ENCODE measurements at regions not wholly inside any gene's neighbourhood (a gene's known extent, or its start where the extent isn't known, plus 50 kb on each side); places are given as distances from the start of the nearest gene placed in this dataset.

DNA sequence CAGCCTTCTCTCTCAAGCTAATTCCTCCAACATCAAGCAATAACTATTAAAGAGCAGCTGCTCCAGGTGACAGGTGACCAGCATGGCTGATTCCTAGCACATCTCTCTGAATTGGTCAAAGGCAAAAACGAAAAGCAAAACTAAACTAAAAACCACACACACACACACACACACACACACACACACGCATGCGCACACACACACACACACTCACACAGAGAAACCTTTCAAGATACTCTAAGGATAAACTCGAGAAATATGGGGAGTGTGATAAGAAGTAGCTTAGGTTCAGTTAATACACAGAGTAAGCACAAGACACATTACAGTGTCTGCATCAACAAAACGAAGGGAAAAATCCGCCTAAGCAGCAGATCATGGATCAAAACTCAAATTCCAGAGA is 74.5 kb upstream of the FZD7 start:
- Histone ChIP-seq H3K4me3 (no peak overlapping the region), H3K4me2 (no peak overlapping the region), H3K9me3 (ENCODE audit: low read depth) (no peaks in the 10 kb centered on the region), H4K20me1 (ENCODE audit: insufficient read depth, poor library complexity, severe bottlenecking) (no peaks in the 10 kb centered on the region), H3K9me2 (replicated peaks; ENCODE audit: insufficient read depth) (no peaks in the 10 kb centered on the region), H2AFZ (no peak overlapping the region), H3K27ac (no peak overlapping the region), H3K79me2 (no peaks in the 10 kb centered on the region), H3K27me3 (no peaks in the 10 kb centered on the region), H3K36me3 (replicated peaks; ENCODE audit: insufficient read depth, low read depth) (no peaks in the 10 kb centered on the region), H3K4me1 (ENCODE audit: insufficient read depth) (no peaks in the 10 kb centered on the region)
- TF ChIP-seq EZH2 (IDR thresholded peaks at IDR 0.05; ENCODE audit: borderline replicate concordance) (no peak), EZH2phosphoT487 (IDR thresholded peaks at IDR 0.05; ENCODE audit: low read depth, severe bottlenecking, unreplicated experiment) (no peak)
- TF ChIP-seq, protein P1, sequence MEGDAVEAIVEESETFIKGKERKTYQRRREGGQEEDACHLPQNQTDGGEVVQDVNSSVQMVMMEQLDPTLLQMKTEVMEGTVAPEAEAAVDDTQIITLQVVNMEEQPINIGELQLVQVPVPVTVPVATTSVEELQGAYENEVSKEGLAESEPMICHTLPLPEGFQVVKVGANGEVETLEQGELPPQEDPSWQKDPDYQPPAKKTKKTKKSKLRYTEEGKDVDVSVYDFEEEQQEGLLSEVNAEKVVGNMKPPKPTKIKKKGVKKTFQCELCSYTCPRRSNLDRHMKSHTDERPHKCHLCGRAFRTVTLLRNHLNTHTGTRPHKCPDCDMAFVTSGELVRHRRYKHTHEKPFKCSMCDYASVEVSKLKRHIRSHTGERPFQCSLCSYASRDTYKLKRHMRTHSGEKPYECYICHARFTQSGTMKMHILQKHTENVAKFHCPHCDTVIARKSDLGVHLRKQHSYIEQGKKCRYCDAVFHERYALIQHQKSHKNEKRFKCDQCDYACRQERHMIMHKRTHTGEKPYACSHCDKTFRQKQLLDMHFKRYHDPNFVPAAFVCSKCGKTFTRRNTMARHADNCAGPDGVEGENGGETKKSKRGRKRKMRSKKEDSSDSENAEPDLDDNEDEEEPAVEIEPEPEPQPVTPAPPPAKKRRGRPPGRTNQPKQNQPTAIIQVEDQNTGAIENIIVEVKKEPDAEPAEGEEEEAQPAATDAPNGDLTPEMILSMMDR (IDR thresholded peaks at IDR 0.05; ENCODE audit: poor library complexity) = no peak
- no peak for DNase-seq (ENCODE audit: low spot score)
- WGBS (ENCODE audit: low lambda C conversion rate, missing lambda C conversion rate) = 63% methylated on average over 6 of the region's 6 CpGs

DNA sequence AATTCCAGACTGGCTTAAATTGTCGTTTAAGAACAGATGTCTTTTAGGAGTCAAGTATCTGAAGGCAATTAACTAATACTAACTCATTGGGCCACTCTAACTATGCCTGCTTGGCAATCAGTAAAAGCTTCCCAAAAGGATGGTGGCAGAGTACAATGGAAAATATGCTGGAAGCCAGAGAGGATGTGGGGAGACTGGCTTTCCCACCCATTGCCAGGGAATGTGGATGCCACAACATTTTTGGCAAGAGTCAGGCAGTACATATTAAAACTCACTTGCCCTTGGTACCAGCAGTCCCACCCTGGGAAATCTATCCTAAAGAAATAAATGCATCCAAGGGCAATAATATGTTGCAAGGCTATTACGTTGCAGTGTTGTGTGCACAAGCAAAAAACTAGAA is 74.0 kb upstream of the FZD7 start:
- 63% methylated on average over 2 of the region's 2 CpGs for WGBS (ENCODE audit: low lambda C conversion rate, missing lambda C conversion rate)
- no peaks in the 10 kb centered on the region for H3K79me2 ChIP-seq
- DNase-seq (ENCODE audit: low spot score) = no peak
- no peaks in the 10 kb centered on the region for H3K9me2 ChIP-seq (replicated peaks; ENCODE audit: insufficient read depth)
- no peaks in the 10 kb centered on the region for H3K9me3 ChIP-seq (ENCODE audit: low read depth)
- H3K27ac ChIP-seq = no peak overlapping the region
- no peak overlapping the region for H3K4me2 ChIP-seq
- no peak for TF ChIP-seq EZH2phosphoT487 (IDR thresholded peaks at IDR 0.05; ENCODE audit: low read depth, severe bottlenecking, unreplicated experiment)
- no peaks in the 10 kb centered on the region for H4K20me1 ChIP-seq (ENCODE audit: insufficient read depth, poor library complexity, severe bottlenecking)
- H3K27me3 ChIP-seq = no peaks in the 10 kb centered on the region
- no peaks in the 10 kb centered on the region for H3K36me3 ChIP-seq (replicated peaks; ENCODE audit: insufficient read depth, low read depth)
- no peaks in the 10 kb centered on the region for H3K4me1 ChIP-seq (ENCODE audit: insufficient read depth)
- H2AFZ ChIP-seq = no peak overlapping the region
- H3K4me3 ChIP-seq = no peak overlapping the region

DNA sequence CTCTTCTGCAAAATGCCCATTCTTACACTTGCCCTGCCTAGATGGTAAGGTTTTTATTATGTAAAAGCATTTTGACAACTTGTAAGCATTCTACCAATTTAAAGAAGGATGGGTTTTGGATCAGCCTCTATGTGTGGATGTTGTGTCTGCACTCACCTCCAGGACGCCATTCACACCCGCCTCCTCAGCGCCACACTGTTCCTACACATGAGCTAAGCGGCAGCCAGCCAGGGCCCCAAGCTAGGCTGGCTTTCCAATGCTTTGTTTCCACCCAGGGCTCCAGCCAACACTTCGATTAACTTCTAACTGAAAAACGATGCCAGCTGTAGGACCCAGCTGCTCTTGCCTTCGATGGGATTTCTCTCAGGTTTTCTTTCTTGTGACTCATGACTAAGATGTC is 73.3 kb upstream of the FZD7 start:
- no peak for TF ChIP-seq EZH2phosphoT487 (IDR thresholded peaks at IDR 0.05; ENCODE audit: low read depth, severe bottlenecking, unreplicated experiment)
- TF ChIP-seq EZH2 (IDR thresholded peaks at IDR 0.05; ENCODE audit: borderline replicate concordance) = no peak
- TF ChIP-seq, protein P1 (IDR thresholded peaks at IDR 0.05; ENCODE audit: poor library complexity) = no peak
- H3K79me2 ChIP-seq = no peaks in the 10 kb centered on the region
- H4K20me1 ChIP-seq (ENCODE audit: insufficient read depth, poor library complexity, severe bottlenecking) = no peaks in the 10 kb centered on the region
- H2AFZ ChIP-seq = no peak overlapping the region
- H3K27ac ChIP-seq = no peak overlapping the region
- H3K4me3 ChIP-seq = no peak overlapping the region
- H3K4me2 ChIP-seq = no peak overlapping the region
- H3K9me3 ChIP-seq (ENCODE audit: low read depth) = no peaks in the 10 kb centered on the region
- DNase-seq (ENCODE audit: low spot score) = no peak
- WGBS (ENCODE audit: low lambda C conversion rate, missing lambda C conversion rate) = 89% methylated on average over 7 of the region's 7 CpGs
- H3K9me2 ChIP-seq (replicated peaks; ENCODE audit: insufficient read depth) = no peaks in the 10 kb centered on the region
- H3K36me3 ChIP-seq (replicated peaks; ENCODE audit: insufficient read depth, low read depth) = no peaks in the 10 kb centered on the region
- no peaks in the 10 kb centered on the region for H3K4me1 ChIP-seq (ENCODE audit: insufficient read depth)
- H3K27me3 ChIP-seq = no peaks in the 10 kb centered on the region

DNA sequence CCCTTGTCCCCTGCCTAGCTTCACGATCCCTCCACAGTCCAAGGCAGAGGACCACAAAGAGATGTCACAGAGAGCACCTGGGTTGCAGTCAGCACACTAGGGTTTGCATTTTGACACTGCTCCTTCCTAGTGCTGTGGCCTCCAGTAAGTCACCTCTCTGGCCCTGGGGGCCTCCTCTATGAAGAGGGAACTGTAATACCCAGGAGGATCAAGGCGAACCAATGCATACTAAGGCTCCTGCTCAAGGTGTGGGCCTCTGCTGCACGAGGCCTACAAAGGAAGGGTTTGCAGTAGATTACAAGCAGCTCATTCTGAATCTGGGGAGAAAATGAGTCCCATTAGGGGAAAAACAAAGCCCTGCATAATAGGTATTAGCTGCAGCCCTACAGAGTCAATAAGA is 72.3 kb upstream of the FZD7 start:
- 87% methylated on average over 3 of the region's 3 CpGs for WGBS (ENCODE audit: low lambda C conversion rate, missing lambda C conversion rate)
- Histone ChIP-seq H3K9me3 (ENCODE audit: low read depth) (no peaks in the 10 kb centered on the region), H3K79me2 (no peaks in the 10 kb centered on the region), H2AFZ (no peak overlapping the region), H3K4me2 (no peak overlapping the region), H3K4me1 (ENCODE audit: insufficient read depth) (no peaks in the 10 kb centered on the region), H3K27me3 (no peaks in the 10 kb centered on the region), H3K4me3 (no peak overlapping the region), H3K27ac (no peak overlapping the region), H3K36me3 (replicated peaks; ENCODE audit: insufficient read depth, low read depth) (no peaks in the 10 kb centered on the region), H4K20me1 (ENCODE audit: insufficient read depth, poor library complexity, severe bottlenecking) (no peaks in the 10 kb centered on the region), H3K9me2 (replicated peaks; ENCODE audit: insufficient read depth) (no peaks in the 10 kb centered on the region)
- TF ChIP-seq, protein P1 (IDR thresholded peaks at IDR 0.05; ENCODE audit: poor library complexity) = no peak
- TF ChIP-seq EZH2phosphoT487 (IDR thresholded peaks at IDR 0.05; ENCODE audit: low read depth, severe bottlenecking, unreplicated experiment) (no peak), EZH2 (IDR thresholded peaks at IDR 0.05; ENCODE audit: borderline replicate concordance) (no peak)
- no peak for DNase-seq (ENCODE audit: low spot score)

All from hepatocyte (in vitro differentiated cells).